HepG2 (cell line): ENCODE measurements at regions not wholly inside any gene's neighbourhood (a gene's known extent, or its start where the extent isn't known, plus 50 kb on each side); places are given as distances from the start of the nearest gene placed in this dataset.
A peak's percentile ranks its signal among the peaks of the same experiment; 100 is the strongest.

Source experiments
- ATAC-seq: fragments of 200-7000 bp; cut with Tn5 transposase; 3 replicates; pipeline ENCODE4 v1.9.1; 2020; ENCODE audit warnings: mild to moderate bottlenecking, moderate library complexity
- BruUV-seq: library from RNA; stranded (reverse); fragments of 400-500 nt; replicated peaks from 2 replicates; lab custom pipeline; 2021; lab: Mats Ljungman, UMichigan
- CTCF ChIA-PET: fragments of 300-600 bp; formaldehyde crosslinking; extraction: SDS; loops from one replicate; lab custom pipeline; 2021; ENCODE audit warnings: low total read pairs, inconsistent platforms, low intra/inter-chr PET ratio; lab: Yijun Ruan, JAX
- POLR2A ChIA-PET: fragments of 350-600 bp; sonication (Branson Sonifier 250); formaldehyde crosslinking; loops from one replicate; lab custom pipeline; 2020; ENCODE audit warnings: antibody characterized with exemption, inconsistent platforms; lab: Yijun Ruan, JAX
- DNase-seq: peaks from one replicate; pipeline ENCODE4 v3.0.0-alpha.2; 2015; ENCODE audit warnings: low spot score
- FAIRE-seq: peaks from 3 replicates; lab custom pipeline; 2011; peaks lifted over from hg19 to GRCh38; lab: Jason Lieb, UNC
- H2AFZ ChIP-seq: one replicate; pipeline ENCODE4 v1.6.1; 2011; ENCODE audit warnings: low read length, inconsistent platforms
- H3K27ac ChIP-seq: fragments of 300-600 bp; 3 replicates; pipeline ENCODE4 v1.8.0; 2011; ENCODE audit warnings: mixed run types, mild to moderate bottlenecking, mixed read lengths, low read length, inconsistent platforms; ENCODE audit not compliant: insufficient read depth; ENCODE audit errors: extremely low read length
- H3K27me3 ChIP-seq, 2 experiments: fragments of 200-600 bp in 1 of 2; 2 replicates in 1 of 2; 3 replicates in 1 of 2; pipeline versions ENCODE4 v1.6.0 to v1.8.0; 2011; ENCODE audit warnings: low read length in 2 of 2, mild to moderate bottlenecking in 2 of 2, moderate library complexity in 2 of 2, inconsistent platforms in 1 of 2; ENCODE audit not compliant: insufficient read depth in 2 of 2, control insufficient read depth in 1 of 2
- H3K36me3 ChIP-seq, 2 experiments: fragments of 200-600 bp in 1 of 2; replicated peaks in 1 of 2; 2 replicates in 1 of 2; 3 replicates in 1 of 2; pipeline versions ENCODE4 v1.5.1 to v1.8.0; 2011; ENCODE audit warnings: low read length in 2 of 2, inconsistent platforms in 1 of 2; ENCODE audit not compliant: insufficient read depth in 2 of 2, control insufficient read depth in 1 of 2
- H3K4me1 ChIP-seq: 2 replicates; pipeline ENCODE4 v1.5.1; 2012; ENCODE audit warnings: low read length, inconsistent platforms; ENCODE audit not compliant: insufficient read depth
- H3K4me2 ChIP-seq: 2 replicates; pipeline ENCODE4 v1.6.0; 2011; ENCODE audit warnings: low read depth, low read length, inconsistent platforms
- H3K4me3 ChIP-seq, 3 experiments: fragments of 200-600 bp in 1 of 3; sonication (generic), shearing (Covaris generic) in 1 of 3; replicated peaks in 1 of 3; 2 replicates each; pipeline ENCODE4 v1.5.1; 2011 to 2016; ENCODE audit warnings: low read length in 3 of 3, inconsistent platforms in 2 of 3, low read depth in 2 of 3, mild to moderate bottlenecking in 2 of 3, control low read depth in 1 of 3, mixed read lengths in 1 of 3; ENCODE audit not compliant: insufficient read depth in 1 of 3
- H3K79me2 ChIP-seq: one replicate; pipeline ENCODE4 v1.6.1; 2011; ENCODE audit warnings: low read length, inconsistent platforms; ENCODE audit not compliant: insufficient read depth
- H3K9ac ChIP-seq: 2 replicates; pipeline ENCODE4 v1.6.0; 2011; ENCODE audit warnings: mild to moderate bottlenecking, low read depth, low read length, inconsistent platforms; ENCODE audit not compliant: insufficient read depth
- H3K9me3 ChIP-seq: 2 replicates; pipeline ENCODE4 v1.5.1; 2012; ENCODE audit warnings: mild to moderate bottlenecking, low read length
- H4K20me1 ChIP-seq: 2 replicates; pipeline ENCODE4 v1.6.0; 2011; ENCODE audit warnings: inconsistent platforms, mild to moderate bottlenecking, low read length, moderate library complexity; ENCODE audit not compliant: insufficient read depth
- AGO2 ChIP-seq: fragments of 200-400 bp; formaldehyde crosslinking; optimal IDR thresholded peaks from 2 replicates; pipeline ENCODE3; 2017; ENCODE audit warnings: mild to moderate bottlenecking, low read depth, low read length, moderate library complexity
- EHMT2 ChIP-seq: fragments of 200-600 bp; sonication (generic); IDR thresholded peaks from 2 replicates; pipeline ENCODE4 v1.7.0; 2017; ENCODE audit warnings: antibody characterized with exemption, low read depth, low read length, borderline replicate concordance
- HNF4A ChIP-seq: sonication (generic); formaldehyde crosslinking; IDR thresholded peaks from 2 replicates; pipeline ENCODE4 v1.4.0; 2020; ENCODE audit warnings: missing genetic modification reagents
- NCOA1 ChIP-seq: sonication (generic); formaldehyde crosslinking; IDR thresholded peaks from 2 replicates; pipeline ENCODE4 v1.9.0; 2021; ENCODE audit warnings: missing genetic modification reagents
- SRSF9 ChIP-seq: fragments of 200-400 bp; formaldehyde crosslinking; IDR thresholded peaks from 2 replicates; pipeline ENCODE4 v1.6.1; 2018; ENCODE audit warnings: borderline replicate concordance, mild to moderate bottlenecking, low read depth, low read length; ENCODE audit not compliant: insufficient read depth, poor library complexity, severe bottlenecking
- ZNF609 ChIP-seq: sonication (generic); formaldehyde crosslinking; IDR thresholded peaks from 2 replicates; pipeline ENCODE4 v1.4.0; 2020; ENCODE audit warnings: mild to moderate bottlenecking, missing genetic modification reagents, borderline replicate concordance
- ZNF670 ChIP-seq: sonication (generic); formaldehyde crosslinking; IDR thresholded peaks from 2 replicates; pipeline ENCODE4 v1.8.0; 2022; ENCODE audit warnings: mild to moderate bottlenecking, missing genetic modification reagents, borderline replicate concordance
- WGBS: methylation state at CpG from one replicate; pipeline ENCODE4 v1.1.6; 2017; ENCODE audit warnings: low lambda C conversion rate; 5-methylcytosine and 5-hydroxymethylcytosine counted together
- in situ Hi-C: cut with HindIII; loops from 2 replicates; pipeline ENCODE4 v1.10.0; 2017; ENCODE audit warnings: low pct_unique_long_range_greater_than_20kb; ENCODE audit not compliant: extremely low pct_ligation_motif_present
- intact Hi-C: fragments of 100-400 bp; cut with micrococcal nuclease; formaldehyde crosslinking; loops from one replicate; pipeline ENCODE4 v1.10.0; 2022; ENCODE audit not compliant: unreplicated experiment

GRCh38 chr3:19735111-19735510 lies 198.9 kb downstream of the EFHB start:
- ChIA-PET POLR2A (no interaction called here), CTCF (no interaction called here)
- no TSS peak for BruUV-seq
- 1% methylated on average over 3 of the region's 3 CpGs for WGBS
- Histone ChIP-seq H3K27ac (no peak overlapping the region), H2AFZ (no peak overlapping the region), H3K36me3 (no peaks in the 10 kb centered on the region), H3K4me2 (no peak overlapping the region), H3K9me3 (peaks cover 26% of the 10 kb centered on the region), H3K27me3 (no peaks in the 10 kb centered on the region), H4K20me1 (no peaks in the 10 kb centered on the region), H3K79me2 (no peaks in the 10 kb centered on the region)
- FAIRE-seq: no peak
- no peak for DNase-seq
- TF ChIP-seq HNF4A: peak; percentile 19; the same call in 1 of the 2 replicates
- TF ChIP-seq NCOA1: no peak
- TF ChIP-seq, all 625 proteins: peak for 1
- ATAC-seq: no peak
- H3K9ac ChIP-seq: no peak overlapping the region
- in situ Hi-C loops: no loop called here
- intact Hi-C loops: no loop called here
- 0 out of 2 replicates have a peak, but pooled peaks cover 8% of the 10 kb centered on the region for H3K4me1 ChIP-seq
- H3K4me3 ChIP-seq: no peak overlapping the region

- in situ Hi-C loops (no loop called here), intact Hi-C loops (no loop called here)
- POLR2A ChIA-PET: no interaction called here
- FAIRE-seq (no peak), DNase-seq (no peak), ATAC-seq (no peak)
- Histone ChIP-seq H3K4me2 (no peak overlapping the region), H3K27ac (no peak overlapping the region), H3K9me3 (peaks cover 29% of the 10 kb centered on the region), H3K9ac (no peak overlapping the region), H3K4me3 (no peak overlapping the region), H2AFZ (no peak overlapping the region), H3K27me3 (no peaks in the 10 kb centered on the region), H3K4me1 (0 out of 2 replicates have a peak, but pooled peaks cover 8% of the 10 kb centered on the region), H3K79me2 (no peaks in the 10 kb centered on the region), H4K20me1 (no peaks in the 10 kb centered on the region), H3K36me3 (no peaks in the 10 kb centered on the region)
- 15% methylated on average over 2 of the region's 6 CpGs for WGBS
- TF ChIP-seq EHMT2 (no peak), ZNF609 (CRISPR knock-in tag) (no peak), SRSF9 (no peak), AGO2 (no peak), ZNF670 (CRISPR knock-in tag) (no peak)
- CTCF ChIA-PET: no interaction called here
- BruUV-seq: no TSS peak
Observed at GRCh38 chr3:19734453-19734852, 199.6 kb downstream of the EFHB start.
